ENCODE measurements at regions not wholly inside any gene's neighbourhood (a gene's known extent, or its start where the extent isn't known, plus 50 kb on each side); places are given as distances from the start of the nearest gene placed in this dataset.
"Not testable (repeated sequence)": the region's sequence is repeated elsewhere in the genome, so short reads cannot be mapped to it uniquely, and the experiment has no call there.

- DNase-seq, result no peak
These were observed 116.9 kb upstream of the ENPEP start for GRCh38 chr4:110359076-110359475.

- no peak for DNase-seq
These were observed 118.4 kb upstream of the ENPEP start for GRCh38 chr4:110357521-110357920.

- no peak for DNase-seq
These were observed 121.5 kb upstream of the ENPEP start for GRCh38 chr4:110354460-110354859.

GRCh38 chr4:110352670-110353442 is 123.1 kb upstream of the ENPEP start:
- DNase-seq, result no peak

GRCh38 chr4:110348711-110349383 is 127.1 kb upstream of the ENPEP start:
- DNase-seq, result no peak

GRCh38 chr4:110347805-110348204 is 128.2 kb upstream of the ENPEP start:
- DNase-seq, result no peak

- DNase-seq, result no peak
These were observed 131.8 kb upstream of the ENPEP start for GRCh38 chr4:110344165-110344564.

GRCh38 chr4:110343534-110343933 is 132.4 kb upstream of the ENPEP start:
- DNase-seq, result no peak

- peak; percentile 13 for DNase-seq
These were observed 134.8 kb upstream of the ENPEP start for GRCh38 chr4:110341118-110341517.

GRCh38 chr4:110335399-110335798 is 137.0 kb upstream of the ELOVL6 start:
- DNase-seq, result no peak

- no peak for DNase-seq
These were observed 134.1 kb upstream of the ELOVL6 start for GRCh38 chr4:110332483-110332882.

GRCh38 chr4:110326426-110326825 is 128.0 kb upstream of the ELOVL6 start:
- not testable (repeated sequence) for DNase-seq

- DNase-seq, result no peak
These were observed 112.4 kb upstream of the ELOVL6 start for GRCh38 chr4:110310795-110311194.

GRCh38 chr4:110309675-110310074 is 111.3 kb upstream of the ELOVL6 start:
- DNase-seq, result no peak

- peak; percentile 80 for DNase-seq
These were observed 107.9 kb upstream of the ELOVL6 start for GRCh38 chr4:110306303-110306702.

- no peak for DNase-seq
These were observed 107.0 kb upstream of the ELOVL6 start for GRCh38 chr4:110305455-110305854.

- no peak for DNase-seq
These were observed 98.5 kb upstream of the ELOVL6 start for GRCh38 chr4:110296892-110297291.

- no peak for DNase-seq
These were observed 95.8 kb upstream of the ELOVL6 start for GRCh38 chr4:110294165-110294564.

- no peak for DNase-seq
These were observed 94.8 kb upstream of the ELOVL6 start for GRCh38 chr4:110292994-110293744.

- DNase-seq, result no peak
These were observed 92.1 kb upstream of the ELOVL6 start for GRCh38 chr4:110290511-110290910.

GRCh38 chr4:110289601-110290100 is 91.2 kb upstream of the ELOVL6 start:
- no peak for DNase-seq

- DNase-seq, result no peak
These were observed 88.7 kb upstream of the ELOVL6 start for GRCh38 chr4:110287130-110287529.

- DNase-seq, result no peak
These were observed 79.7 kb upstream of the ELOVL6 start for GRCh38 chr4:110278127-110278526.

GRCh38 chr4:110275871-110276270 is 77.5 kb upstream of the ELOVL6 start:
- DNase-seq, result no peak
